ENCODE measurements at regions not wholly inside any gene's neighbourhood (a gene's known extent, or its start where the extent isn't known, plus 50 kb on each side); places are given as distances from the start of the nearest gene placed in this dataset.
A peak's percentile ranks its signal among the peaks of the same experiment; 100 is the strongest.

- TF ChIP-seq CTCF (IDR thresholded peaks at IDR 0.05; ENCODE audit: low read depth, low read length): peak; percentile 5
- no peak for DNase-seq (ENCODE audit: extremely low read depth, low read depth)
These were observed 637.6 kb downstream of the MID1IP1 start for GRCh38 chrX:39438603-39439602.

- TF ChIP-seq CTCF (IDR thresholded peaks at IDR 0.05; ENCODE audit: low read depth, low read length): no peak
- no peak for DNase-seq (ENCODE audit: extremely low read depth, low read depth)
These were observed 638.9 kb downstream of the MID1IP1 start for GRCh38 chrX:39439906-39440798.

GRCh38 chrX:39440799-39441284 lies 639.6 kb downstream of the MID1IP1 start:
- TF ChIP-seq CTCF (IDR thresholded peaks at IDR 0.05; ENCODE audit: low read depth, low read length): no peak
- DNase-seq (ENCODE audit: extremely low read depth, low read depth): no peak

- TF ChIP-seq CTCF (IDR thresholded peaks at IDR 0.05; ENCODE audit: low read depth, low read length): no peak
- no peak for DNase-seq (ENCODE audit: extremely low read depth, low read depth)
These were observed 641.1 kb downstream of the MID1IP1 start for GRCh38 chrX:39442332-39442731.

- DNase-seq (ENCODE audit: extremely low read depth, low read depth): no peak
- TF ChIP-seq CTCF (IDR thresholded peaks at IDR 0.05; ENCODE audit: low read depth, low read length): no peak
These were observed 642.0 kb downstream of the MID1IP1 start for GRCh38 chrX:39443240-39443639.

- peak; percentile 15 for TF ChIP-seq CTCF (IDR thresholded peaks at IDR 0.05; ENCODE audit: low read depth, low read length)
- no peak for DNase-seq (ENCODE audit: extremely low read depth, low read depth)
These were observed 644.1 kb downstream of the MID1IP1 start for GRCh38 chrX:39445336-39445735.

All from AG09319 (cell line).